H1 (cell line): ENCODE measurements at regions not wholly inside any gene's neighbourhood (a gene's known extent, or its start where the extent isn't known, plus 50 kb on each side); places are given as distances from the start of the nearest gene placed in this dataset.

Experiments used
- BRCA1 ChIP-seq: IDR thresholded peaks from 2 replicates; pipeline ENCODE4 v1.6.1; 2012; ENCODE audit warnings: low read depth, low read length, improper control_type of control experiment
- CHD1 ChIP-seq: IDR thresholded peaks from 2 replicates; pipeline ENCODE4 v1.6.1; 2012; ENCODE audit warnings: low read depth, low read length, improper control_type of control experiment
- SIX5 ChIP-seq: IDR thresholded peaks from 2 replicates; pipeline ENCODE4 v1.6.1; 2011; ENCODE audit warnings: mild to moderate bottlenecking, low read depth, low read length

DNA sequence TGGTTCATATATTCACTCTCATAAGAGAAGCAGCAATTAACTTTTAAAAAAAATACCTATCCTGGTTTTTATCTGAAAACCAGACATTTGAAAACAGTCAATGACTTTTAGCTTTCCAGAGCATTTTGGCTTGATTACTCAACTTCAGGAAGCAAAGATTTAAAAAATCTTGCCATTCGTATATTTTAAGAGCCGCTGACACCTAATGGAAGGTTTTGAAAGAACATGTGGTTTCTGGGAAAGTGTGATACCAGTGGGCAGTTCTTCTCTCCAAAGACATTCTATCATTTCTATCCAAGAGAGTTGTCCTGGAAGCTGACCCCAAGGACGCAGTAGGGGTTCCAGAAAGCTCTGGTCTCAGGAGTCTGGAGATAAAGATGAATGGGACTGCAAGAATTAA is 234.7 kb downstream of the TTC32 start (continued):
- TF ChIP-seq CHD1: no peak
- no peak for TF ChIP-seq SIX5
- TF ChIP-seq BRCA1: no peak
